ENCODE measurements at regions not wholly inside any gene's neighbourhood (a gene's known extent, or its start where the extent isn't known, plus 50 kb on each side); places are given as distances from the start of the nearest gene placed in this dataset.

DNA sequence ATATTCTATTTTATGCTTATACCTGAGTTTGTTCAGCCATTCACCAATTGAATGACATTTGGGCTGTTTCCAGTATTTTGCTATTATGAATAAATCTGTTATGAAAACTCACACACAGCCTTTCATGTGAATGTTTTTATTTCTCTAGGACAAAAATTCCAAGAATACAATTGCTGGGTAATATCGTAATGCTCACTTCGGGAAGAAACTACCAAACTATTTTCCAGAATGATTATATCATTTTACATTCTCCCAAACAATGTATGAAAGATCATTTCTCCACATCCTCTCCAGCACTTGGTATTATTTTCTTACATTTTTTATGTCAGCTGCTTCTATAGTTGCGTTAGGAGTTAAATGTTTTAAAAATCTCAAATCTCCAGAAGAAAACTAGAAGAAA is 58.3 kb upstream of the LHFPL2 start:
- Histone ChIP-seq H3K36me3 (ENCODE audit: control insufficient read depth, insufficient read depth, low read length) (no peaks in the 10 kb centered on the region), H3K4me3 (ENCODE audit: low read depth in 2 of 2, low read length in 2 of 2) (no peak overlapping the region), H3K9me3 (ENCODE audit: control insufficient read depth, insufficient read depth, low read depth, low read length) (no peaks in the 10 kb centered on the region), H3K27ac (ENCODE audit: low read length) (no peak overlapping the region), H3K27me3 (ENCODE audit: control insufficient read depth, insufficient read depth, low read length) (no peaks in the 10 kb centered on the region), H3K4me1 (ENCODE audit: control insufficient read depth, insufficient read depth, low read length) (no peaks in the 10 kb centered on the region)
- POLR2A ChIA-PET: interaction anchor here (0.7 kb wide), 2 partner anchors 11 to 83 kb away, joined by 7 to 10 read pairs; no protein-coding TSS in a partner anchor
- TF ChIP-seq POLR2AphosphoS5 (IDR thresholded peaks at IDR 0.05; ENCODE audit: low read depth, low read length) (no peak), TCF7L2 (IDR thresholded peaks at IDR 0.05; ENCODE audit: low read depth, low read length) (no peak), REST (IDR thresholded peaks at IDR 0.05; ENCODE audit: insufficient read depth in 1 of 2, low read depth in 2 of 2, low read length in 1 of 2) (no peak), SIN3A (IDR thresholded peaks at IDR 0.05; ENCODE audit: borderline replicate concordance, insufficient read depth, low read depth, low read length) (no peak)
- TF ChIP-seq, protein P1, sequence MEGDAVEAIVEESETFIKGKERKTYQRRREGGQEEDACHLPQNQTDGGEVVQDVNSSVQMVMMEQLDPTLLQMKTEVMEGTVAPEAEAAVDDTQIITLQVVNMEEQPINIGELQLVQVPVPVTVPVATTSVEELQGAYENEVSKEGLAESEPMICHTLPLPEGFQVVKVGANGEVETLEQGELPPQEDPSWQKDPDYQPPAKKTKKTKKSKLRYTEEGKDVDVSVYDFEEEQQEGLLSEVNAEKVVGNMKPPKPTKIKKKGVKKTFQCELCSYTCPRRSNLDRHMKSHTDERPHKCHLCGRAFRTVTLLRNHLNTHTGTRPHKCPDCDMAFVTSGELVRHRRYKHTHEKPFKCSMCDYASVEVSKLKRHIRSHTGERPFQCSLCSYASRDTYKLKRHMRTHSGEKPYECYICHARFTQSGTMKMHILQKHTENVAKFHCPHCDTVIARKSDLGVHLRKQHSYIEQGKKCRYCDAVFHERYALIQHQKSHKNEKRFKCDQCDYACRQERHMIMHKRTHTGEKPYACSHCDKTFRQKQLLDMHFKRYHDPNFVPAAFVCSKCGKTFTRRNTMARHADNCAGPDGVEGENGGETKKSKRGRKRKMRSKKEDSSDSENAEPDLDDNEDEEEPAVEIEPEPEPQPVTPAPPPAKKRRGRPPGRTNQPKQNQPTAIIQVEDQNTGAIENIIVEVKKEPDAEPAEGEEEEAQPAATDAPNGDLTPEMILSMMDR (IDR thresholded peaks at IDR 0.05): no peak
- no TSS peak for BruUV-seq (replicated peaks)
- intact Hi-C loops (cut with micrococcal nuclease; ENCODE audit: unreplicated experiment): no loop called here
- CTCF ChIA-PET: no interaction called here
- DNase-seq (ENCODE audit: low read depth, low spot score) (no peak), ATAC-seq (no peak)
- in situ Hi-C loops (cut with HindIII; ENCODE audit: low pct_unique_long_range_greater_than_20kb, low sequenced_read_pairs): no loop called here

- H3K4me3 ChIP-seq (ENCODE audit: low read depth in 2 of 2, low read length in 2 of 2): no peak overlapping the region
- no peak for ATAC-seq
- POLR2A ChIA-PET: no interaction called here
- no peaks in the 10 kb centered on the region for H3K4me1 ChIP-seq (ENCODE audit: control insufficient read depth, insufficient read depth, low read length)
- intact Hi-C loops (cut with micrococcal nuclease; ENCODE audit: unreplicated experiment) (no loop called here), in situ Hi-C loops (cut with HindIII; ENCODE audit: low pct_unique_long_range_greater_than_20kb, low sequenced_read_pairs) (no loop called here)
- CTCF ChIA-PET: no interaction called here
- H3K27me3 ChIP-seq (ENCODE audit: control insufficient read depth, insufficient read depth, low read length): no peaks in the 10 kb centered on the region
- no TSS peak for BruUV-seq (replicated peaks)
- H3K9me3 ChIP-seq (ENCODE audit: control insufficient read depth, insufficient read depth, low read depth, low read length): no peaks in the 10 kb centered on the region
- TF ChIP-seq, protein P1 (IDR thresholded peaks at IDR 0.05): no peak
- no peak for TF ChIP-seq POLR2AphosphoS5 (IDR thresholded peaks at IDR 0.05; ENCODE audit: low read depth, low read length)
- no peak for TF ChIP-seq REST (IDR thresholded peaks at IDR 0.05; ENCODE audit: insufficient read depth in 1 of 2, low read depth in 2 of 2, low read length in 1 of 2)
- no peak for TF ChIP-seq SIN3A (IDR thresholded peaks at IDR 0.05; ENCODE audit: borderline replicate concordance, insufficient read depth, low read depth, low read length)
- no peak for TF ChIP-seq TCF7L2 (IDR thresholded peaks at IDR 0.05; ENCODE audit: low read depth, low read length)
- no peak for DNase-seq (ENCODE audit: low read depth, low spot score)
- no peak overlapping the region for H3K27ac ChIP-seq (ENCODE audit: low read length)
- no peaks in the 10 kb centered on the region for H3K36me3 ChIP-seq (ENCODE audit: control insufficient read depth, insufficient read depth, low read length)
Measured at GRCh38 chr5:78706381-78706780, 57.8 kb upstream of the LHFPL2 start.
